Smooth muscle cell (in vitro differentiated cells): ENCODE measurements at regions not wholly inside any gene's neighbourhood (a gene's known extent, or its start where the extent isn't known, plus 50 kb on each side); places are given as distances from the start of the nearest gene placed in this dataset.

Source experiments
- DNase-seq: peaks from one replicate; lab custom pipeline; 2025; ENCODE audit not compliant: unreplicated experiment; lab: John Stamatoyannopoulos, UW
- H2AFZ ChIP-seq: fragments of 200-600 bp; sonication (generic); 2 replicates; pipeline ENCODE4 v1.6.0; 2016; ENCODE audit warnings: antibody characterized with exemption, low read depth, mild to moderate bottlenecking
- H3F3A ChIP-seq: fragments of 200-600 bp; sonication (generic); 2 replicates; pipeline ENCODE4 v1.6.0; 2017; ENCODE audit warnings: antibody characterized with exemption, low read depth
- H3K27ac ChIP-seq: fragments of 200-600 bp; sonication (generic); 2 replicates; pipeline ENCODE4 v1.5.1; 2016; ENCODE audit warnings: low read depth, mild to moderate bottlenecking
- H3K27me3 ChIP-seq: fragments of 200-600 bp; sonication (generic); 2 replicates; pipeline ENCODE4 v1.6.1; 2016; ENCODE audit warnings: low read depth, mild to moderate bottlenecking
- H3K36me3 ChIP-seq: fragments of 200-600 bp; sonication (generic); 2 replicates; pipeline ENCODE4 v1.5.1; 2016; ENCODE audit warnings: low read depth
- H3K4me1 ChIP-seq: fragments of 200-600 bp; sonication (generic); 2 replicates; pipeline ENCODE4 v1.5.1; 2016; ENCODE audit warnings: low read depth
- H3K4me2 ChIP-seq: fragments of 200-600 bp; sonication (generic); 2 replicates; pipeline ENCODE4 v1.6.0; 2016; ENCODE audit warnings: mild to moderate bottlenecking
- H3K4me3 ChIP-seq: fragments of 200-600 bp; sonication (generic); 2 replicates; pipeline ENCODE4 v1.5.1; 2016; ENCODE audit warnings: mild to moderate bottlenecking
- H3K79me2 ChIP-seq: fragments of 200-600 bp; sonication (generic); 2 replicates; pipeline ENCODE4 v1.6.0; 2016; ENCODE audit warnings: low read depth, mild to moderate bottlenecking
- H3K9ac ChIP-seq: fragments of 200-600 bp; sonication (generic); 2 replicates; pipeline ENCODE4 v1.6.0; 2016; ENCODE audit warnings: low read depth
- H3K9me3 ChIP-seq: fragments of 200-600 bp; sonication (generic); replicated peaks from 2 replicates; pipeline ENCODE4 v1.5.1; 2016; ENCODE audit warnings: low read depth
- H4K20me1 ChIP-seq: fragments of 200-600 bp; sonication (generic); 2 replicates; pipeline ENCODE4 v1.6.0; 2016; ENCODE audit warnings: low read depth
- WGBS: methylation state at CpG from one replicate; pipeline ENCODE4 v1.1.7; 2016; ENCODE audit warnings: low lambda C conversion rate; 5-methylcytosine and 5-hydroxymethylcytosine counted together
- TF ChIP-seq, protein P1 (sequence below): fragments of 200-600 bp; sonication (generic); IDR thresholded peaks from 2 replicates; pipeline ENCODE4 v1.5.1; 2017; ENCODE audit warnings: borderline replicate concordance, mild to moderate bottlenecking, antibody characterized with exemption; ENCODE audit not compliant: insufficient read depth, poor library complexity, severe bottlenecking

DNA sequence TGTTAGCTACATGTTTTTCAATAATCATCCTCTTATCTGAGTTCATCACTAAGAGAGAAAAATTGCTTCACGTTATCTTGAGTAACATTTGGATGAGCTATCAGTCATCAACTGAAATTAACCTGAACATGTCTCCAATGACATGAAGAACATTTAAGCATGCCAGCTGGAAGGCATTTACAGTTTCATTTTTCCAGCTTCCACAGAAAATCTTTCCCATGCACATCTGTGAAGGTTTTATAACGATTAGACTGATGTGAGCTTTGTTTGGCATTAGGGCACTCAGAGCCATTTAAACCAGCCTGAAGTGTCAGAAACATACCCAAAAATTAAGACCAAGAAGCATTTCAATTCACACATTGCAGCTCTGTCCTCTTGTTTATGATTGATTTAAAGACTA lies 235.8 kb upstream of the ARHGEF26 start:
- no peak overlapping the region for H2AFZ ChIP-seq
- 69% methylated on average over 2 of the region's 2 CpGs for WGBS

DNA sequence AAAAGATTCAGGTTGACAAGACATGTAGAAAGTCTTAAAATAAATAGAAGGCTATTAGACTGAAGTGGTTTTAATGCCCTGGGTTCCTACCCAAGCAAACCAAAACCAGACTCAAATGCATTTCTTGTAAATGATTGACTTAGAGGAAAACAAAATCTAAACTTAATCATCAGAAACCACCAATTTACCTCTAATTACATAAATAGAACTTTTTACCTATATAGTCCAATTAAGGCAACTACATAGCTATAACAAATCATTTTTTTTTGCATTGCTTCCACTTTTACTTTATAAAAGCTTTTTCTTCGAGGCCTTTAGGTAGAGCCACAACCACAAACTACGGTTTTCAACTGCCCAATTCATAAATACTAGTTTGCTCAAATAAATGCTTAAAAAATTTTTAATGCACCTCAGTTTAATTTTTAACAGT lies 231.3 kb upstream of the ARHGEF26 start:
- Histone ChIP-seq H3K27me3 (peaks cover 8% of the 10 kb centered on the region), H3K4me3 (no peak overlapping the region), H3K4me2 (no peak overlapping the region), H3K79me2 (no peaks in the 10 kb centered on the region), H3F3A (no peaks in the 10 kb centered on the region), H2AFZ (no peak overlapping the region), H4K20me1 (no peaks in the 10 kb centered on the region), H3K9me3 (no peaks in the 10 kb centered on the region), H3K4me1 (no peaks in the 10 kb centered on the region), H3K27ac (no peak overlapping the region), H3K36me3 (no peaks in the 10 kb centered on the region), H3K9ac (no peak overlapping the region)
- TF ChIP-seq, protein P1, sequence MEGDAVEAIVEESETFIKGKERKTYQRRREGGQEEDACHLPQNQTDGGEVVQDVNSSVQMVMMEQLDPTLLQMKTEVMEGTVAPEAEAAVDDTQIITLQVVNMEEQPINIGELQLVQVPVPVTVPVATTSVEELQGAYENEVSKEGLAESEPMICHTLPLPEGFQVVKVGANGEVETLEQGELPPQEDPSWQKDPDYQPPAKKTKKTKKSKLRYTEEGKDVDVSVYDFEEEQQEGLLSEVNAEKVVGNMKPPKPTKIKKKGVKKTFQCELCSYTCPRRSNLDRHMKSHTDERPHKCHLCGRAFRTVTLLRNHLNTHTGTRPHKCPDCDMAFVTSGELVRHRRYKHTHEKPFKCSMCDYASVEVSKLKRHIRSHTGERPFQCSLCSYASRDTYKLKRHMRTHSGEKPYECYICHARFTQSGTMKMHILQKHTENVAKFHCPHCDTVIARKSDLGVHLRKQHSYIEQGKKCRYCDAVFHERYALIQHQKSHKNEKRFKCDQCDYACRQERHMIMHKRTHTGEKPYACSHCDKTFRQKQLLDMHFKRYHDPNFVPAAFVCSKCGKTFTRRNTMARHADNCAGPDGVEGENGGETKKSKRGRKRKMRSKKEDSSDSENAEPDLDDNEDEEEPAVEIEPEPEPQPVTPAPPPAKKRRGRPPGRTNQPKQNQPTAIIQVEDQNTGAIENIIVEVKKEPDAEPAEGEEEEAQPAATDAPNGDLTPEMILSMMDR: no peak
- 64% methylated on average over 2 of the region's 2 CpGs for WGBS
- no peak for DNase-seq

More for the DNA sequence above, 235.8 kb upstream of the ARHGEF26 start:
- Histone ChIP-seq H3K9ac (no peak overlapping the region), H4K20me1 (no peaks in the 10 kb centered on the region), H3K4me1 (no peaks in the 10 kb centered on the region), H3K27ac (no peak overlapping the region), H3F3A (no peaks in the 10 kb centered on the region), H3K9me3 (no peaks in the 10 kb centered on the region), H3K4me3 (no peak overlapping the region), H3K27me3 (peaks cover 12% of the 10 kb centered on the region), H3K36me3 (no peaks in the 10 kb centered on the region), H3K79me2 (no peaks in the 10 kb centered on the region), H3K4me2 (no peak overlapping the region)
- TF ChIP-seq, protein P1: no peak
- DNase-seq: no peak

DNA sequence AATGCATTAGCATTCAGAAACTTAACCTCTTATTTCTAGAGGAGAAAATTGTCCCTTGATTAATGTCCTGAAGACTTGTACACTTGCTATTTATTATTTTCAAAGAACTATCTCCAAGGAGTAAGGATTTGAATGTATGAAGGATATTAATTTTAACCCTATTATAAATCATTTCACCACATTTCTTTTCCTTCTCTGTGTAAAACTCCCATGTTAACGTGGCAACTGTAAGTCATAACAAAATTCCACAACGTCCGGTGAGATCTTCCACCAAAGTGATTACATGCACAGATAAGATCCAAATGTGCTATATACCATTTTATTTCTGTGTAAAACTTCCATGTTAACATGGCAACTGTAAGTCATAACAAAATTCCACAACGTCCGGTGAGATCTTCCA lies 229.1 kb upstream of the ARHGEF26 start:
- Histone ChIP-seq H4K20me1 (no peaks in the 10 kb centered on the region), H3K4me1 (no peaks in the 10 kb centered on the region)
- DNase-seq: no peak

DNA sequence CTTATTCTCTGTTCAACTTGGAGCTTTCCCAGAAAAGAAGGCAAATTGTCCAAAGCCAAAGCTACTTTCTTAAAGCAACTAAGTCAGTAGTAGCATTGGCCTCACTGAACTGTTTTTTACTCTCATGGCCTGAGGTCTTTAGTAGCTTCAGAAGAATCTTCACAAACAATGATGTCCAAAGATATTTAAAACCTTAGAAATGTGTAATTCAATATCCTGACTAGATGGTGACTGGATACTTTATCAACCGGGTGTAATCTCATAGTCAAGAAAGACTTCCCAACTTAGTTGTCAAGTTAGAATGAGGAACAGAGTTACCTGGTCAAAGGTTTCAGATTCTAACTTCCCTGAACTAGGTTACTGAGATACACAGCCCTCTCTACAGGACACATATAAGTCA lies 226.3 kb upstream of the ARHGEF26 start:
- H3K79me2 ChIP-seq: no peaks in the 10 kb centered on the region
- H3K36me3 ChIP-seq: no peaks in the 10 kb centered on the region
- no peak overlapping the region for H3K27ac ChIP-seq
- TF ChIP-seq, protein P1: no peak
- H2AFZ ChIP-seq: no peak overlapping the region
- no peaks in the 10 kb centered on the region for H3K27me3 ChIP-seq
- WGBS: 93% methylated on average over 1 of the region's 1 CpG
- DNase-seq: no peak
- H3K9me3 ChIP-seq: no peaks in the 10 kb centered on the region
- no peaks in the 10 kb centered on the region for H4K20me1 ChIP-seq
- H3K4me2 ChIP-seq: no peak overlapping the region
- no peak overlapping the region for H3K9ac ChIP-seq
- H3F3A ChIP-seq: no peaks in the 10 kb centered on the region
- H3K4me3 ChIP-seq: no peak overlapping the region
- no peaks in the 10 kb centered on the region for H3K4me1 ChIP-seq

More for the DNA sequence above, 229.1 kb upstream of the ARHGEF26 start:
- Histone ChIP-seq H2AFZ (no peak overlapping the region), H3K4me3 (no peak overlapping the region), H3K27me3 (no peaks in the 10 kb centered on the region), H3K27ac (no peak overlapping the region), H3K9me3 (no peaks in the 10 kb centered on the region), H3K4me2 (no peak overlapping the region), H3K9ac (no peak overlapping the region), H3K36me3 (no peaks in the 10 kb centered on the region), H3F3A (no peaks in the 10 kb centered on the region), H3K79me2 (no peaks in the 10 kb centered on the region)
- WGBS: 45% methylated on average over 5 of the region's 5 CpGs
- TF ChIP-seq, protein P1: no peak
